HCEC 1CT (cell line): ENCODE measurements at regions not wholly inside any gene's neighbourhood (a gene's known extent, or its start where the extent isn't known, plus 50 kb on each side); places are given as distances from the start of the nearest gene placed in this dataset.

ENCODE experiments used
- DNase-seq: peaks from one replicate; pipeline ENCODE4 v3.0.0-alpha.2; 2017

- no peak for DNase-seq
Observed at GRCh38 chr2:158732573-158733429, 62.3 kb upstream of the DAPL1 start.

DNA sequence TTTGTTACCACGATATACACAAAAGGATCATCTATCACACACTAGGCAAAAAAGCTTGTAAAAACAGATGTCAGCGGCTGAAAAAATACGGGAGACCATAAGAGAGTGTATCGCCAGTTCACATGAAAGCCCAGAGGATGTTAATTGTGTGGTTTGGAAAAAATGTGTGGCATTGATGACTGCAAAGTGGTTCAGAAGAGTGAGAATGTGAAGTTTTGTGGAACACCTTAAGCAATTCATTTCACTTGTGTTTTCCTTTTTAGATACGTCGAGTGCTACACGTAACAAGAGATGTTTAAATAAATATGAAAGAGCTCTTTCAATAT is 61.7 kb upstream of the DAPL1 start:
- DNase-seq = no peak

GRCh38 chr2:158734442-158734841 is 60.7 kb upstream of the DAPL1 start:
- DNase-seq = no peak

DNA sequence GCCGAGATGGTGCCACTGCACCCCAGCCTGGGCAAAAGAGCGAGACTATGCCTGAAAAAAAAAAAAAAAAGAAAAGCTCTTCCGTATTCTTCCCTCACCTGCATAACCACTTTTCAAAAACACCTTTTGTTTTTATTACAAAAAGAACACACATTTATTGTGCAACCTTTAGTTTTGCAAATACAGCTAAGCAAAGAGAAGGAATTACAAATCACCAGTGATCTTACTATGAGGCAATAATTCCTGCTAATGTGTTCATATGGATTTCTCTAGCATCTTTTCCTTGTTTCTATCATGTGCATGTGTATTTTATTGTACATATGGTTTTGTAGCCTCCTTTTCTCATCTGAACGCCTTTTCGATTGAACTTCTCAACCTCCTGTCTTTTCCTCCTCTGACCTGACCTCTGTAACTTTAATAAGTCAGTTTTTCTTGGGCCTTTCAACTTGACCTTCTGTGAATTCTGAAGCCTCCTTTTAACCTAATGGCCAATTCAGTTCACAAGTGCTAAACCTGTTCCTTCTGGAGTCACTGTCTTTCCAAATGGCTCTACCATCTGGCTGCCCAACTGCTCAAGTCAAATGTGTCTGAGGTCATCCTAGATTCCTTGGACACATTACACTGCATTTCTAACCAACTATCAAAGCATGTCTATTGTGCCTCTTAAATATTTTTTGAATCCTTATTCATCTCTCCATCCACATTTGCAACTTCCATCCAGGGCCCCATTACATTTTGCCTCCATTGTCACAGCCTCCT is 59.1 kb upstream of the DAPL1 start:
- DNase-seq = no peak

DNA sequence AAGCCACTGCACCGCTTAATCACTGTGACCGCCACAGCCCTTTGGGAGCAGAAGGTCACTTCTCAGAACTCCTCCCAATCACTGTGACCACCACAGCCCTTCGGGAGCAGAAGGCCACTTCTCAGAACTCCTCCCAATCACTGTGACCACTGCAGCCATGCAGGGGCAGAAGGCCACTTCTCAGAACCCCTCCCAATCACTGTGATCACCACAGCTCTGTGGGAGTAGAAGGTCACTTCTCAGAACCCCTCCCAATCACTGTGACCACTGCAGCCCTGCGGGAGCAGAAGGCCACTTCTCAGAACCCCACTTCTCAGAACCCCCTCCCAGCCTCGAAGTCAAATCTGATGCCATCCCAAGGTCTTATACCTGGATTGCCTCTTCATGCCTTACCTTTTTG is 56.8 kb upstream of the DAPL1 start:
- DNase-seq = no peak

GRCh38 chr2:158740127-158740526 is 55.0 kb upstream of the DAPL1 start:
- DNase-seq = peak; percentile 80

DNA sequence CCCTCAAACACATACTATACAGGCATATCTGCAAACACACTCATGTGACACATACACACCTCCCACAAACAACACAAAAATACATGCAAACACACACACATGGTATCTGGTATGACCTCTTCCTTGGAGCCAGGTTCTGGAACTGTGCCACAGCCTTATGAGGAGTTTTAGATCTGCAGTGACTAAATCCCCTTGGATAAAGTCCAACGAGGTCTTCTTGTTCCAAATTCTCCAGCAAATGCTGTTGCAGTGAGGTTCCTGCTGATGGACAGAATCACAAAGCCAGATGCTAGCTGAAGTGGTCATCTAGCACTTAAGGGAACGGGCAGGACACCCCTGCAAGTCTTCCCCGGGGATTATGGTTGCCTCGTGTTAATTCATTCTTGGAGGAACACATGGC is 54.5 kb upstream of the DAPL1 start:
- peak; percentile 81 for DNase-seq

DNA sequence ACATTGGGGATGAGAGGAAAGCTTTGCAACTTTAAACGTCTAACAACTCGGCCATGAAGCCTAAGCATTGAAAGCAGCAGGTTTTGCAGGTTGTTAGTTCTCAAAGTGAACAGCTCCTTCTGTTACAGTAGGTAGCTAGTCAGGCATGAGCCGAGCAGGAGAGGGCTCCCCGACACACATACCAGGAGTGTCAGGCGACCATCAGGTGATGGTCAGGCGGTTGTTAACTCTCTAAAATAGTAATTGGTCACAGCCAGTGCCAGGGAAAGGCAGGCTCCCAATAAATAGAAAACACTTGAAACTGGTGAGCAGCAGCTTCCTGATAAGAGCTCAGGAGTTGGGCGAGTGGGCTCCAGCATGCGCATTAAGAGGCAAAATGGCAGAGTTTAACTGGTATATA is 53.5 kb upstream of the DAPL1 start:
- DNase-seq = no peak

- no peak for DNase-seq
Observed at GRCh38 chr2:158742536-158742935, 52.6 kb upstream of the DAPL1 start.

GRCh38 chr2:158743466-158743865 is 51.7 kb upstream of the DAPL1 start:
- no peak for DNase-seq

GRCh38 chr2:158743879-158744278 is 51.2 kb upstream of the DAPL1 start:
- DNase-seq = no peak

DNA sequence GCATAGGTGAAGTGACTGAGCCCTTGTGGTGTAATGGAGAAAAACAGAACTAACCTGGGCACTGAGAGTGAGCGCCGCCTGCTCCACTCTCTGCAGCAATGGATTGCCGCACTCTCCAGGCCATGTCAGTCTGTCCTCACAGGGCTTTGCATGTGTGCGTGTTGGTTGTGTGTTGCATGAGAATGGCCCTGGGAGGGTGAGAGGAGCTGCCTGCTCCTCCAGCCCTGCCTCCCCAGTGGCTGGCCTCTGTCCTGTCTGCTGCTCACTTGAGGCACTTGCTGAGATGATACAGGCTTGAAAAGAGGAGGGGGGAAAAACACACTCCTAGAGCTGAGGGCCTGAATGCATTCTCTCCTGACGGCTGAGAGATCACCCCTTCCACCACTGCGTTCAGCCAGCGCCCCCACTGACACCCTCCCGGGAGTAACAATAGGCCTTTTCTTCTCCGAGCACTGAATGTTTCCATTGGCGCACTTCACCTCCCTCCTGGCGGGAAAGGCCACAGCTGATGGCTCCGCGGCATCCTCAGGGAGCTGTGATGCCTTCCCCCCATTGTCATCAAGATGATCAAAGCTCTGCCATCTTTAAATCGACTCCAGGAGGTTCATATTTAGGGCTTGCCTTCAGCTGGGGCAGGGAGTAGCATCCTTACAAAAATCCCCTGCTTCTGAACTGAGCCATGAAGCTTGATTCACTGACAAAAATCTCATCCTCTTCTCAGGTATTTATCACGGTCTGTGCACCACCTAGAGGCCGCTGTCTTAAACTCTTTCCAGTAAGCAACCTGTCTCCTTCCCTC is 49.9 kb upstream of the DAPL1 start:
- DNase-seq = peak; percentile 58
